Stimulated activated CD4-positive, alpha-beta T cell treated with anti-CD3 and anti-CD28 coated beads, Interleukin-15, amount 100 ng/mL, for 24 hours (primary cell): ENCODE measurements at regions not wholly inside any gene's neighbourhood (a gene's known extent, or its start where the extent isn't known, plus 50 kb on each side); places are given as distances from the start of the nearest gene placed in this dataset.
"Not testable (repeated sequence)": the region's sequence is repeated elsewhere in the genome, so short reads cannot be mapped to it uniquely, and the experiment has no call there.

Source experiments
- DNase-seq: peaks from one replicate; pipeline ENCODE4 v3.0.0-alpha.2; 2020

GRCh38 chr2:87415586-87416265, 332.2 kb upstream of the PLGLB2 start:
- not testable (repeated sequence) for DNase-seq

- DNase-seq = not testable (repeated sequence)
Observed at GRCh38 chr2:87416266-87416592, 331.7 kb upstream of the PLGLB2 start.

- not testable (repeated sequence) for DNase-seq
Observed at GRCh38 chr2:87417147-87417546, 330.7 kb upstream of the PLGLB2 start.

GRCh38 chr2:87417742-87418567, 329.9 kb upstream of the PLGLB2 start:
- DNase-seq = not testable (repeated sequence)

- not testable (repeated sequence) for DNase-seq
Observed at GRCh38 chr2:87418823-87419822, 328.8 kb upstream of the PLGLB2 start.

- DNase-seq = not testable (repeated sequence)
Observed at GRCh38 chr2:87419980-87420379, 327.9 kb upstream of the PLGLB2 start.

- DNase-seq = not testable (repeated sequence)
Observed at GRCh38 chr2:87420954-87421353, 326.9 kb upstream of the PLGLB2 start.

GRCh38 chr2:87423796-87424762, 323.8 kb upstream of the PLGLB2 start:
- DNase-seq = not testable (repeated sequence)

GRCh38 chr2:87424763-87425154, 323.1 kb upstream of the PLGLB2 start:
- DNase-seq = not testable (repeated sequence)

- not testable (repeated sequence) for DNase-seq
Observed at GRCh38 chr2:87425191-87425590, 322.7 kb upstream of the PLGLB2 start.

- DNase-seq = not testable (repeated sequence)
Observed at GRCh38 chr2:87425717-87426116, 322.2 kb upstream of the PLGLB2 start.

GRCh38 chr2:87428452-87429130, 319.3 kb upstream of the PLGLB2 start:
- DNase-seq = not testable (repeated sequence)

- not testable (repeated sequence) for DNase-seq
Observed at GRCh38 chr2:87429206-87429930, 318.5 kb upstream of the PLGLB2 start.

- DNase-seq = not testable (repeated sequence)
Observed at GRCh38 chr2:87429931-87430275, 318.0 kb upstream of the PLGLB2 start.

GRCh38 chr2:87431051-87431450, 316.8 kb upstream of the PLGLB2 start:
- not testable (repeated sequence) for DNase-seq

GRCh38 chr2:87432711-87433453, 315.0 kb upstream of the PLGLB2 start:
- DNase-seq = not testable (repeated sequence)

- not testable (repeated sequence) for DNase-seq
Observed at GRCh38 chr2:87436007-87436406, 311.9 kb upstream of the PLGLB2 start.

- DNase-seq = not testable (repeated sequence)
Observed at GRCh38 chr2:87437701-87438260, 310.1 kb upstream of the PLGLB2 start.

- DNase-seq = not testable (repeated sequence)
Observed at GRCh38 chr2:87438780-87439454, 309.0 kb upstream of the PLGLB2 start.
